Fibroblast of villous mesenchyme (primary cell): ENCODE measurements at regions not wholly inside any gene's neighbourhood (a gene's known extent, or its start where the extent isn't known, plus 50 kb on each side); places are given as distances from the start of the nearest gene placed in this dataset.

Source experiments
- DNase-seq: peaks from one replicate; pipeline ENCODE4 v3.0.0-alpha.2; 2010; ENCODE audit warnings: low read depth
- H3K4me3 ChIP-seq: 2 replicates; pipeline ENCODE4 v1.5.1; 2011; ENCODE audit warnings: low read depth, mild to moderate bottlenecking, low read length
- CTCF ChIP-seq: IDR thresholded peaks from 2 replicates; pipeline ENCODE4 v1.5.1; 2012; ENCODE audit warnings: low read depth, mild to moderate bottlenecking, low read length; ENCODE audit not compliant: insufficient read depth

GRCh38 chr1:164971921-164972415 is 384.5 kb downstream of the LMX1A start:
- DNase-seq, result no peak
- no peak overlapping the region for H3K4me3 ChIP-seq
- TF ChIP-seq CTCF, result no peak

- no peak for DNase-seq
- no peak overlapping the region for H3K4me3 ChIP-seq
- TF ChIP-seq CTCF, result no peak
These were observed 385.1 kb downstream of the LMX1A start for GRCh38 chr1:164971391-164971790.

GRCh38 chr1:164969253-164969652 is 387.3 kb downstream of the LMX1A start:
- DNase-seq, result no peak
- H3K4me3 ChIP-seq, result no peak overlapping the region
- no peak for TF ChIP-seq CTCF

- no peak for TF ChIP-seq CTCF
- no peak overlapping the region for H3K4me3 ChIP-seq
- no peak for DNase-seq
These were observed 389.2 kb downstream of the LMX1A start for GRCh38 chr1:164967300-164967699.

GRCh38 chr1:164961715-164962114 is 394.8 kb downstream of the LMX1A start:
- no peak overlapping the region for H3K4me3 ChIP-seq
- DNase-seq, result no peak
- no peak for TF ChIP-seq CTCF

GRCh38 chr1:164958982-164959768 is 397.3 kb downstream of the LMX1A start:
- no peak for DNase-seq
- TF ChIP-seq CTCF, result no peak
- H3K4me3 ChIP-seq, result no peak overlapping the region
